SK-N-SH (cell line): ENCODE measurements at regions not wholly inside any gene's neighbourhood (a gene's known extent, or its start where the extent isn't known, plus 50 kb on each side); places are given as distances from the start of the nearest gene placed in this dataset.

Source experiments
- CTCF ChIA-PET: fragments of 300-600, 350-600 bp; formaldehyde crosslinking; extraction: SDS; loops from one replicate; lab custom pipeline; 2021; lab: Yijun Ruan, JAX
- POLR2A ChIA-PET: fragments of 350-600 bp; sonication (Branson Sonifier 250); formaldehyde crosslinking; extraction: SDS; loops from one replicate; lab custom pipeline; 2020; ENCODE audit warnings: antibody characterized with exemption, inconsistent platforms; lab: Yijun Ruan, JAX
- DNase-seq: peaks from one replicate; pipeline ENCODE4 v3.0.0; 2012
- H2AFZ ChIP-seq: fragments of 200-600 bp; sonication (generic); 2 replicates; pipeline ENCODE4 v1.8.1; 2016; ENCODE audit warnings: antibody characterized with exemption, mild to moderate bottlenecking, low read depth
- H3F3A ChIP-seq: fragments of 200-600 bp; sonication (generic); replicated peaks from 2 replicates; pipeline ENCODE3; 2016; ENCODE audit warnings: antibody characterized with exemption, mild to moderate bottlenecking; ENCODE audit not compliant: insufficient read depth
- H3K27ac ChIP-seq, 2 experiments: fragments of 200-500 bp in 1 of 2; fragments of 200-600 bp in 1 of 2; sonication (Bioruptor generic) in 1 of 2; sonication (generic), shearing (Covaris generic) in 1 of 2; 2 replicates each; pipeline versions ENCODE4 v1.5.1 to v1.6.1; 2014 to 2016; ENCODE audit warnings: low read depth in 2 of 2, inconsistent platforms in 1 of 2, low read length in 1 of 2, mild to moderate bottlenecking in 1 of 2, mixed read lengths in 1 of 2
- H3K27me3 ChIP-seq: fragments of 200-600 bp; sonication (generic), shearing (Covaris generic); 2 replicates; pipeline ENCODE4 v1.6.1; 2016; ENCODE audit warnings: mixed run types; ENCODE audit not compliant: insufficient read depth
- H3K36me3 ChIP-seq, 2 experiments: fragments of 200-500 bp in 1 of 2; fragments of 200-600 bp in 1 of 2; sonication (Bioruptor generic) in 1 of 2; sonication (generic) in 1 of 2; replicated peaks in 1 of 2; 2 replicates each; pipeline versions ENCODE3 to v1.5.1; 2014 to 2016; ENCODE audit warnings: low read length in 1 of 2, mild to moderate bottlenecking in 1 of 2; ENCODE audit not compliant: insufficient read depth in 2 of 2, control insufficient read depth in 1 of 2
- H3K4me1 ChIP-seq, 2 experiments: fragments of 200-500 bp in 1 of 2; fragments of 200-600 bp in 1 of 2; sonication (Bioruptor generic) in 1 of 2; sonication (generic), shearing (Covaris generic) in 1 of 2; 2 replicates each; pipeline versions ENCODE4 v1.5.1 to v1.6.1; 2014 to 2016; ENCODE audit warnings: low read depth in 1 of 2, low read length in 1 of 2, mixed run types in 1 of 2; ENCODE audit not compliant: insufficient read depth in 2 of 2, control insufficient read depth in 1 of 2
- H3K4me2 ChIP-seq: fragments of 200-600 bp; sonication (generic), shearing (Covaris generic); 2 replicates; pipeline ENCODE4 v1.6.1; 2017; ENCODE audit warnings: mixed run types
- H3K4me3 ChIP-seq, 2 experiments: fragments of 200-500 bp in 1 of 2; fragments of 200-600 bp in 1 of 2; sonication (Bioruptor generic) in 1 of 2; sonication (generic), shearing (Covaris generic) in 1 of 2; 2 replicates each; pipeline versions ENCODE4 v1.5.1 to v1.8.1; 2014 to 2016; ENCODE audit warnings: low read depth in 2 of 2, inconsistent platforms in 1 of 2, low read length in 1 of 2, mild to moderate bottlenecking in 1 of 2, mixed read lengths in 1 of 2, moderate library complexity in 1 of 2
- H3K79me2 ChIP-seq: fragments of 200-600 bp; sonication (generic); 2 replicates; pipeline ENCODE4 v1.8.1; 2017; ENCODE audit warnings: mild to moderate bottlenecking; ENCODE audit not compliant: insufficient read depth
- H3K9ac ChIP-seq: fragments of 200-600 bp; sonication (generic); 2 replicates; pipeline ENCODE4 v1.6.1; 2017; ENCODE audit warnings: mixed run types
- H3K9me2 ChIP-seq: fragments of 200-600 bp; sonication (generic); 2 replicates; pipeline ENCODE4 v1.6.1; 2017; ENCODE audit warnings: mixed run types
- H3K9me3 ChIP-seq: fragments of 200-600 bp; sonication (generic); 2 replicates; pipeline ENCODE4 v1.6.1; 2017; ENCODE audit warnings: mixed run types, mild to moderate bottlenecking, moderate library complexity
- H4K20me1 ChIP-seq: fragments of 200-600 bp; sonication (generic); 2 replicates; pipeline ENCODE4 v1.6.1; 2017; ENCODE audit warnings: mild to moderate bottlenecking, mixed run types; ENCODE audit not compliant: insufficient read depth
- CHD2 ChIP-seq: fragments of 150-350 bp; IDR thresholded peaks from 2 replicates; pipeline ENCODE4 v1.6.1; 2018; ENCODE audit warnings: low read length; ENCODE audit not compliant: partially characterized antibody
- CTCF ChIP-seq: fragments of 200-600 bp; sonication (generic); IDR thresholded peaks from 2 replicates; pipeline ENCODE4 v1.6.1; 2017; ENCODE audit warnings: antibody characterized with exemption, mild to moderate bottlenecking, moderate library complexity
- ELF1 ChIP-seq: IDR thresholded peaks from 2 replicates; pipeline ENCODE4 v1.4.0; 2012
- GABPA ChIP-seq: IDR thresholded peaks from 2 replicates; pipeline ENCODE4 v1.4.0; 2012; ENCODE audit warnings: low read depth, mild to moderate bottlenecking
- GATA2 ChIP-seq: sonication (generic); formaldehyde crosslinking; IDR thresholded peaks from 2 replicates; pipeline ENCODE4 v1.5.0; 2020; ENCODE audit warnings: mild to moderate bottlenecking, missing genetic modification reagents
- MEF2A ChIP-seq: IDR thresholded peaks from 2 replicates; pipeline ENCODE4 v1.4.0; 2012; ENCODE audit warnings: low read depth, borderline replicate concordance
- MXI1 ChIP-seq: IDR thresholded peaks from 2 replicates; pipeline ENCODE4 v1.6.1; 2012; ENCODE audit warnings: mild to moderate bottlenecking, low read depth, low read length, improper control_type of control experiment
- NRF1 ChIP-seq: IDR thresholded peaks from 2 replicates; pipeline ENCODE4 v1.6.1; 2012; ENCODE audit warnings: low read depth, mild to moderate bottlenecking, low read length
- POLR2AphosphoS5 ChIP-seq: IDR thresholded peaks from 2 replicates; pipeline ENCODE4 v1.6.1; 2012; ENCODE audit warnings: low read depth, low read length
- RAD21 ChIP-seq: IDR thresholded peaks from 2 replicates; pipeline ENCODE4 v1.6.1; 2012; ENCODE audit warnings: mild to moderate bottlenecking, low read length
- RCOR1 ChIP-seq: fragments of 150-350 bp; IDR thresholded peaks from 2 replicates; pipeline ENCODE4 v1.6.1; 2017; ENCODE audit warnings: antibody characterized with exemption, low read length
- REST ChIP-seq: IDR thresholded peaks from 2 replicates; pipeline ENCODE4 v1.6.1; 2012; ENCODE audit warnings: mild to moderate bottlenecking, low read depth, low read length, moderate library complexity
- RFX5 ChIP-seq: IDR thresholded peaks from 2 replicates; pipeline ENCODE4 v1.6.1; 2012; ENCODE audit warnings: mild to moderate bottlenecking, improper control_type of control experiment, low read length
- RXRA ChIP-seq: IDR thresholded peaks from 2 replicates; pipeline ENCODE4 v1.4.0; 2012; ENCODE audit warnings: low read depth, mild to moderate bottlenecking, borderline replicate concordance
- SMC3 ChIP-seq: IDR thresholded peaks from 2 replicates; pipeline ENCODE4 v1.6.1; 2012; ENCODE audit warnings: low read depth, low read length, improper control_type of control experiment
- TAF1 ChIP-seq: IDR thresholded peaks from 2 replicates; pipeline ENCODE4 v1.6.1; 2012; ENCODE audit warnings: low read depth, mild to moderate bottlenecking, low read length, moderate library complexity, borderline replicate concordance
- ZBTB33 ChIP-seq: IDR thresholded peaks from 2 replicates; pipeline ENCODE4 v1.4.0; 2012; ENCODE audit warnings: low read depth, borderline replicate concordance
- WGBS: methylation state at CpG from one replicate; pipeline ENCODE4 v1.1.6; 2017; ENCODE audit warnings: low lambda C conversion rate; 5-methylcytosine and 5-hydroxymethylcytosine counted together
- TF ChIP-seq, protein P1 (sequence below): IDR thresholded peaks from 2 replicates; pipeline ENCODE4 v1.4.0; 2012; ENCODE audit warnings: low read depth

- Histone ChIP-seq H3K9me2 (no peaks in the 10 kb centered on the region), H3F3A (no peaks in the 10 kb centered on the region), H4K20me1 (no peaks in the 10 kb centered on the region), H3K27me3 (no peaks in the 10 kb centered on the region), H3K9ac (no peak overlapping the region), H3K27ac (no peak overlapping the region), H3K4me1 (peaks cover 0 to 18% of the 10 kb centered on the region in 2 experiments; a peak in 2 of 4 replicates), H3K4me2 (no peak overlapping the region), H3K79me2 (no peaks in the 10 kb centered on the region), H3K9me3 (no peaks in the 10 kb centered on the region), H3K36me3 (no peaks in the 10 kb centered on the region), H3K4me3 (no peak overlapping the region), H2AFZ (no peak overlapping the region)
- 57% methylated on average over 3 of the region's 3 CpGs for WGBS
- POLR2A ChIA-PET, result interaction anchor here (1.0 kb wide), 1 partner anchor 40 kb away, joined by 3 read pairs; no protein-coding TSS in a partner anchor
- CTCF ChIA-PET, result interaction anchor here (0.5 to 1.5 kb wide), 3 partner anchors 19 to 360 kb away, joined by 3 read pairs; no protein-coding TSS in a partner anchor
- no peak for DNase-seq
- no peak for TF ChIP-seq TAF1
- TF ChIP-seq POLR2AphosphoS5, result no peak
- TF ChIP-seq RAD21, result no peak
- no peak for TF ChIP-seq RFX5
- TF ChIP-seq RXRA, result no peak
- no peak for TF ChIP-seq ELF1
- no peak for TF ChIP-seq ZBTB33
- no peak for TF ChIP-seq RCOR1
- TF ChIP-seq NRF1, result no peak
- TF ChIP-seq MEF2A, result no peak
- no peak for TF ChIP-seq CHD2
- TF ChIP-seq CTCF, result no peak
- no peak for TF ChIP-seq MXI1
These were observed 596.0 kb downstream of the INSC start for GRCh38 chr11:15710580-15711275.

- no peak overlapping the region for H3K4me3 ChIP-seq
- no peak overlapping the region for H3K4me2 ChIP-seq
- ChIA-PET CTCF (interaction anchor here (1.0 kb wide), 1 partner anchor 81 kb away, joined by 3 read pairs; no protein-coding TSS in a partner anchor), POLR2A (no interaction called here)
- H3F3A ChIP-seq, result no peaks in the 10 kb centered on the region
- no peaks in the 10 kb centered on the region for H3K9me3 ChIP-seq
- H3K9me2 ChIP-seq, result no peaks in the 10 kb centered on the region
- no peak overlapping the region for H2AFZ ChIP-seq
- H3K36me3 ChIP-seq, result no peaks in the 10 kb centered on the region
- DNase-seq, result no peak
- no peaks in the 10 kb centered on the region for H3K79me2 ChIP-seq
- 17% methylated on average over 2 of the region's 2 CpGs for WGBS
- H3K27me3 ChIP-seq, result no peaks in the 10 kb centered on the region
- peaks cover 0 to 18% of the 10 kb centered on the region in 2 experiments; a peak in 2 of 4 replicates for H3K4me1 ChIP-seq
- no peak overlapping the region for H3K9ac ChIP-seq
- H4K20me1 ChIP-seq, result no peaks in the 10 kb centered on the region
- no peak overlapping the region for H3K27ac ChIP-seq
- TF ChIP-seq GABPA (no peak), RFX5 (no peak), REST (no peak), SMC3 (no peak), ELF1 (no peak), GATA2 (CRISPR knock-in tag) (no peak), ZBTB33 (no peak)
- TF ChIP-seq, protein P1, sequence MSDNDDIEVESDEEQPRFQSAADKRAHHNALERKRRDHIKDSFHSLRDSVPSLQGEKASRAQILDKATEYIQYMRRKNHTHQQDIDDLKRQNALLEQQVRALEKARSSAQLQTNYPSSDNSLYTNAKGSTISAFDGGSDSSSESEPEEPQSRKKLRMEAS, result no peak
These were observed 596.6 kb downstream of the INSC start for GRCh38 chr11:15711311-15711710.
